ENCODE measurements at regions not wholly inside any gene's neighbourhood (a gene's known extent, or its start where the extent isn't known, plus 50 kb on each side); places are given as distances from the start of the nearest gene placed in this dataset.

DNA sequence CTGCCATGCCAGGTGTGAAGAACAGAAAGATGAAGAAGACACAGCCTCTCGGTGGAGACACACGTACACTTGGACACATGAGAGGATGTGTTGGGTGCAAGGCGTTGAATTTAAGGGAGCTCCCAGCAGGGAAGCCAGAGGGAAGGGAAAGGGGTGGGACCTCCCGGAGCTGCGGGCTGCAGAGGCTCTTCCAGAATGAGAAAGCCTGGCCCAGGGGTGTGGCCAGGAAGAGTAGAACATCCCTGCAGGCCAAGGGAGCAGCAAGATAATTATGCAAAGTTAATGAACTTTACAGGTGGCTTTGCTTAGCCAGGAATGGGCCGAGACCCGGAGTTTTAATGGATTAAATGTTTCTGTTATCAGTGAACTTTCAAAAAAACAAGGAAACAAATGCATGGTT, 270.3 kb downstream of the KLF6 start:
- H3K4me3 ChIP-seq (replicated peaks; ENCODE audit: low read depth, low read length), result no peak overlapping the region
- TF ChIP-seq, protein P1, sequence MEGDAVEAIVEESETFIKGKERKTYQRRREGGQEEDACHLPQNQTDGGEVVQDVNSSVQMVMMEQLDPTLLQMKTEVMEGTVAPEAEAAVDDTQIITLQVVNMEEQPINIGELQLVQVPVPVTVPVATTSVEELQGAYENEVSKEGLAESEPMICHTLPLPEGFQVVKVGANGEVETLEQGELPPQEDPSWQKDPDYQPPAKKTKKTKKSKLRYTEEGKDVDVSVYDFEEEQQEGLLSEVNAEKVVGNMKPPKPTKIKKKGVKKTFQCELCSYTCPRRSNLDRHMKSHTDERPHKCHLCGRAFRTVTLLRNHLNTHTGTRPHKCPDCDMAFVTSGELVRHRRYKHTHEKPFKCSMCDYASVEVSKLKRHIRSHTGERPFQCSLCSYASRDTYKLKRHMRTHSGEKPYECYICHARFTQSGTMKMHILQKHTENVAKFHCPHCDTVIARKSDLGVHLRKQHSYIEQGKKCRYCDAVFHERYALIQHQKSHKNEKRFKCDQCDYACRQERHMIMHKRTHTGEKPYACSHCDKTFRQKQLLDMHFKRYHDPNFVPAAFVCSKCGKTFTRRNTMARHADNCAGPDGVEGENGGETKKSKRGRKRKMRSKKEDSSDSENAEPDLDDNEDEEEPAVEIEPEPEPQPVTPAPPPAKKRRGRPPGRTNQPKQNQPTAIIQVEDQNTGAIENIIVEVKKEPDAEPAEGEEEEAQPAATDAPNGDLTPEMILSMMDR (IDR thresholded peaks at IDR 0.05; ENCODE audit: low read depth, low read length, missing control alignments), result no peak
- DNase-seq (ENCODE audit: extremely low read depth, low read depth), result no peak

DNA sequence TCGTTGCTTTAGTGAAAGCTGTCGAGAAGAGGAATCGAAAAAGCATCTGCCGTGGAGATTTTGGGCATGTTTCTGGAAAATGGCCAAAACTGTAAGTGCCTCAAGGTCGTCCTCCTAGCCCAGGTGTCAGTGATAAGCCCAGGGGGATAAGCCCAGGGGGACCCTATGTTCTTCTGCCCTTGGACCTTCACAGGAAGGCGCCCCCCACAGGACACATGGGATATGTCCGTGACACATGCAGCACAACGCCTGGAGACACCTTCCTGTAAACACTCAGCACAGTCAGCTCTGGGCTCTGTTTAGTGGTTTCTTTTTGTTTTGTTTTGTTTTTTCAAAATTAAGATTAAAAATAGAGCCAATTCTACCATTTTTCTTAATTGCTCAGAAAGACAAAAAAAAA, 272.7 kb downstream of the KLF6 start:
- no peak for DNase-seq (ENCODE audit: extremely low read depth, low read depth)
- TF ChIP-seq, protein P1 (IDR thresholded peaks at IDR 0.05; ENCODE audit: low read depth, low read length, missing control alignments), result peak; percentile 34
- H3K4me3 ChIP-seq (replicated peaks; ENCODE audit: low read depth, low read length), result no peak overlapping the region

DNA sequence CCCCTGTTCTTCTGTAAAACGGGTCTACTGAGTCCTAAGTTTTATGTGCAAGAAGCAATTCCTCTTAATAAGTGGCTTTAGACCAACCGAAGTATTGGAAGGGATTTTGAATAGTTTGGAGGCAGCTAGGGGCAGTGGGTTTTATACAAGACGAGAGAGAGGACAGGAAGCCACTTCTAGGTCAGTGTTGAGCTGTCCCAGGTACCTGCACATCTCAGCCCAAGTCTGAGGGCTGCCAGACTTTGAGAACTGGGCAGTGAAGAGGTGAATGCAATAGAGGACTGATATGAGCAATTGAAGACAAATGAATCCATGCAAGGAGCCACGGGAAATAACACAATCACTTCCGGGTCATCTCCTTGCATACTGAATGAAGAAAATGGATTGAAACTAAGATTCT, 273.5 kb downstream of the KLF6 start:
- H3K4me3 ChIP-seq (replicated peaks; ENCODE audit: low read depth, low read length), result no peak overlapping the region
- no peak for DNase-seq (ENCODE audit: extremely low read depth, low read depth)
- TF ChIP-seq, protein P1 (IDR thresholded peaks at IDR 0.05; ENCODE audit: low read depth, low read length, missing control alignments), result no peak

- DNase-seq (ENCODE audit: extremely low read depth, low read depth), result no peak
- H3K4me3 ChIP-seq (replicated peaks; ENCODE audit: low read depth, low read length), result no peak overlapping the region
- TF ChIP-seq, protein P1 (IDR thresholded peaks at IDR 0.05; ENCODE audit: low read depth, low read length, missing control alignments), result no peak
Observed at GRCh38 chr10:3510741-3511140, 274.3 kb downstream of the KLF6 start.

- TF ChIP-seq, protein P1 (IDR thresholded peaks at IDR 0.05; ENCODE audit: low read depth, low read length, missing control alignments), result no peak
Observed at GRCh38 chr10:3509355-3509754, 275.7 kb downstream of the KLF6 start.

GRCh38 chr10:3503299-3503698, 281.7 kb downstream of the KLF6 start:
- no peak overlapping the region for H3K4me3 ChIP-seq (replicated peaks; ENCODE audit: low read depth, low read length)
- TF ChIP-seq, protein P1 (IDR thresholded peaks at IDR 0.05; ENCODE audit: low read depth, low read length, missing control alignments), result no peak
- no peak for DNase-seq (ENCODE audit: extremely low read depth, low read depth)

More at GRCh38 chr10:3509355-3509754, 275.7 kb downstream of the KLF6 start:
- no peak for DNase-seq (ENCODE audit: extremely low read depth, low read depth)
- H3K4me3 ChIP-seq (replicated peaks; ENCODE audit: low read depth, low read length), result no peak overlapping the region

DNA sequence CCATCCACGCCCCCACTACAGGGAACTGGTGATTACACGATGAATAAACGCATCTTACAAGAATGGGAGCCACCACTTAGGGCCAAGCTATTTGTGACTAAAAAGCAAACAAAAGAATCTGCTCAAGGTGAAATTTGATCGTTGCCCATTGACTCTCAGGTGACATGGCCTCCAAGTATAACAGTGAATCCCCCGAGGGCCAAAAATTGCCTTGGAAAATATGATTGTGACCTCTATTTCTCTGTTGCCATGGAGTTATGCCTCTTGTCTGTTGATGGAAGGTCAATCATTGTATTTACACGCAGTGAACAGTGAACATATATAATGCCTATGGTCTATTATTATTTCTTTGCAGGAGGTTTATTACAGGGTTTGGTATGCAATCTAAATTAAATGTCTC, 282.3 kb downstream of the KLF6 start:
- H3K4me3 ChIP-seq (replicated peaks; ENCODE audit: low read depth, low read length), result no peak overlapping the region
- TF ChIP-seq, protein P1 (IDR thresholded peaks at IDR 0.05; ENCODE audit: low read depth, low read length, missing control alignments), result no peak
- DNase-seq (ENCODE audit: extremely low read depth, low read depth), result no peak
